ENCODE measurements at regions not wholly inside any gene's neighbourhood (a gene's known extent, or its start where the extent isn't known, plus 50 kb on each side); places are given as distances from the start of the nearest gene placed in this dataset.

- no peak for DNase-seq
Observed at GRCh38 chr9:126275386-126276001, 51.1 kb upstream of the MVB12B start.

GRCh38 chr9:126276056-126276728 is 50.4 kb upstream of the MVB12B start:
- DNase-seq, result no peak
